Stimulated activated naive CD8-positive, alpha-beta T cell treated with anti-CD3 and anti-CD28 coated beads, Interleukin-15, Interleukin-2, amounts not matched to agents 100 U/mL and 50 U/mL, for 24 hours (primary cell): ENCODE measurements at regions not wholly inside any gene's neighbourhood (a gene's known extent, or its start where the extent isn't known, plus 50 kb on each side); places are given as distances from the start of the nearest gene placed in this dataset.
"Not testable (repeated sequence)": the region's sequence is repeated elsewhere in the genome, so short reads cannot be mapped to it uniquely, and the experiment has no call there.

Experiments
- ATAC-seq: fragments of 150-1000 bp; cut with Tn5 transposase; one replicate; pipeline ENCODE4 v1.10.0; 2021
- DNase-seq: peaks from one replicate; pipeline ENCODE4 v3.0.0; 2021

- no peak for DNase-seq
- ATAC-seq: no peak
Observed at GRCh38 chr11:96782632-96783031, 392.8 kb downstream of the JRKL start.

GRCh38 chr11:96783311-96783710, 393.5 kb downstream of the JRKL start:
- no peak for DNase-seq
- no peak for ATAC-seq

GRCh38 chr11:96785073-96785472, 395.3 kb downstream of the JRKL start:
- DNase-seq (no peak), ATAC-seq (no peak)

- DNase-seq (no peak), ATAC-seq (no peak)
Observed at GRCh38 chr11:96794152-96794551, 404.3 kb downstream of the JRKL start.

DNA sequence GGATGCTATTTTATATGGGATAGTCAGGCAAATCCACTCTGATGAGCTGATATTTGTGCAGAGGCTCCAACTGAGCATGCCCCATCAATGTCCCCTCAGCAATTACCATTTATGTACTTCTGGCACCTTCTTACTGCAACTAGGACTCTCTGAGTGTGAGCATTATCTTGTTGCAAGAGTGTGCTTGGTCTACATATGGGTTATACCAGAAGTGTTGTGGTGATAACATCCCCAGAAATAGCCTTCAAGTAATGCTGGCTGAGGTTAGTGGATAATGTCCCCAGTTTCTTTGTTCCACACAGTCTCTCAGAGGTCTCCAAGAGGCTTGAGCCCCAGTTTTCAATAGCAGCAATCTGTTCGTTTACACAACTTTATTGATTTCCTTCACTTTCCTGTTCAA, 408.6 kb downstream of the JRKL start:
- DNase-seq (no peak), ATAC-seq (no peak)

DNA sequence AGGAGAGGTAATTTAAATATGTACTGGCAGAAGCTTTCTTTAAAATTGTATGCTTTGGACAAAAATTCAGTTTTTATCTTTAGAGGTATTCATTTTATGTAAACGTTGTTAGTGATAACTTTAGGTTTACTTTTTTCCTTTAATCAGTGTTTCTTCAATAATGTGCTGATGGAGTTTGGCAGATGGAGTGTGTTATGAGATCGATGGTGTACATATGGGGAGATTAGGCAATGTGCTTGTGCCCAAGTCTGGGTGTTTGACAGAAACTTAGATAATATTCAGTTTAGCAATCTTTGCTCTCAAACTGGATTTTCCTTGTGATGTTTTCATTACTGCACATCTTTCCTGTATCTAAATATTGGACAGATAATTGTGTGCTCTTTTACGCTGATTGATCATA, 425.4 kb downstream of the JRKL start:
- ATAC-seq (no peak), DNase-seq (no peak)

DNA sequence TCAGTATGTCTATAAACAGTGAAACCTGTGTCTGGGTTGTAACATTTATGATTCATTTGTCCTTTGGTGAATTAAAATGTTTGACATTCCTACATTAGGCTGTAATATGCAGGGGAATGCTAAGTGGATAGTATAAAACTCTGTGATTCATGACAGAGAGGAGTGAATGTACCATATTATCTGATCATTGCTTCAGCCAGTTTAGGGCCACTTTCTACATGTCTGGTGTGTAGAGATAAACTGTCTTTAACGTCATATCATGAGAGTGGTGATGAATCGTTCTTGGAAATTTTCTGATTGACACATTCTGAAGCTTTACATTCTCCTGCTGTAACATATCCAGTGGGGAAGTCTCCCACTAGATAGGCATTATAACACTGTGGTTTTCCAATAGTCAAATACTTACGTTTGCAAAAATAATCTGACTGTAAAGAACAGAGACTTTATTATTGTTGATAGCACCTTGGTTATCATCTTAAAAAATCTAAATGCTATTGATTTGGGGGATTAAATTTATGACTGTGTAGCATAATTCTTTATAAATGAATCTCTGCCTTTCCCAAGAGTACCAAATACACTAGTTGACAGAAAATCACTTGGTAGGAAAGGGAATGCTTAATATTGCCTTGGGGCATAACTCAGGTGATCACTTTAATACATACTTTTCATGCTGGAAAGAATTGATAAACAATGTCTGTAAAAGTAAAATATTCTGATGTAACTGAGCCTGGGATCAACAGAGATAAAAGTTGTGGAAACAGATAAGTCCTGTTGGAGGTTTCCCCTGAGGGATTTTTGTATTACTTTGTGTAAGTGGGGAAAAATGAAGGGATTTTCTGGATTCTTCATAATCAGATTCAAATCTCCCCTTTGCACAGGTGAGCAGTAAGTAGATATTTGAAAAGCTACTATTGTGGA, 427.9 kb downstream of the JRKL start:
- DNase-seq: no peak
- ATAC-seq: no peak

- no peak for ATAC-seq
- DNase-seq: no peak
Observed at GRCh38 chr11:96827164-96827563, 437.4 kb downstream of the JRKL start.

DNA sequence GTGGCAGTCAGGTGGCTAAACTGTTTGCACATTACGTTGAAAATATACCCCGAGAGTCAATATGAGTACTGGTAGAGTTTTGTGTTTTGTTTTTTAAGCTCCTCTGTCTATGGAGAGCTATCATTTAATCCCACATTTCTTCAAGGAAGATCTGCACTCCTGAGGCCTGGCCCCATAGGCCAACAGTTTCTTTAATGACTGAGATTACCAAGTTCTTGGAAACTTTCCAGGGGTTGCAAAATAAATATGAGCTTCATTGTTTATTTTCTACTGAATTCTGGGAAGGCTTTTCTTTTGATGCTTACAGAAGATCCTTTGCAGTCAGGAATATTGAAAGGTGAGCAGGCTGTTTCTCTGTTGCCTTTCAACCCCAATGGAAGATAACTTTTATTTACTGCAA, 452.0 kb downstream of the JRKL start:
- ATAC-seq (no peak), DNase-seq (no peak)

DNA sequence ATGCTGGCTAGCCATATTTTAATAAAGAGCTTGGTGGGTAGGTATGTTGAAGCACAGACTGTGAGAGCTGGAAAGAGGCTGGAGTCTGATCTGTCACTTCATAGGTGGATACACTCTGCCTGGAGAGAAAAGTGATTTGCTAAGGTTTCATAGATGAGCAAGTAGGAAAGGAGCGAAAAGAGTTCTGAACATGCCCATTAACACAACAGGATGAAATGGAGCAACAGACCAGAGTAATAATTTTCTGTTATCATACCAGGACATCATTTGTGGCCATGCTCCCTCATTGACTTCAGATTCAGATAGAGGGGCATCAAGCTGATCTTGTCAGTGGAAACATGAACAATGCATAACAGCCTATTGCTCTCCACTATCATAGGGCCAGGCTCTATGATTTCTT, 452.9 kb downstream of the JRKL start:
- ATAC-seq (no peak), DNase-seq (no peak)

GRCh38 chr11:96854425-96854824, 464.6 kb downstream of the JRKL start:
- DNase-seq (no peak), ATAC-seq (no peak)

DNA sequence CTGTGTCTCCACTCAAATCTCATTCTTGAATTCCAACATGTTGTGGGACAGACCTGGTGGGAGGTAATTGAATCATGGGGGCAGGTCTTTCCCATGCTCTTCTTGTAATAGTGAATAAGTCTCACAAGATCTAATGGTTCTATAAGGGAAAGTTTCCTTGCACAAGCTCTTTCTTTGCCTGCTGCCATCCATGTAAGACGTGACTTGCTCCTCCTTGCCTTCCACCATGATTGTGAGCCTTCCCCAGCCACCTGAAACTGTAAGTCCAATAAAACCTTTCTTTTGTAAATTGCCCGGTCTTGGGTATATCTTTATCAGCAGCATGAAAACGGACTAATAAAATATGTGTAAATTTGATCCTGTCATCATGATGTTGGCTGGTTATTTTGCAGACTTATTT, 471.9 kb downstream of the JRKL start:
- ATAC-seq, DNase-seq: not testable (repeated sequence)

DNA sequence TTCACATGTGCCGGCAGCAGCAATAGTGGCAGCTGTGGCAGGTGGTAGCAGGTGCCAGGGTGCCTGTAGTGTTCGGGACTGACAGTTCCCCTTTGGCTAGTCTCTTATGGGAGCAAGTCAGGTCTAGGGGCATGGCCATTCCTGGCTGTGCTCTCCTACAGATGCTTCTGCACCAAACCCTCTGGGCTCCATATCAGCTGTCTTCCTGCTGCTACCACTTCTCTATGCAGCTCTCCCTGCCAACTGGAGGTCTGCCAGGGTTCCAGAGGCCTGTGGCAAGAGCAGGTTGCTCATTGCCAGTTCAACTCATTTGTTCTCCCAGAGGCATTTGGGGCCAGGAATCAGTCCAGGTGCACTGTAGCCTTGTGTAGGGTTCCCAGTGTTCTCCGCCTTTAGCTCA, 473.7 kb downstream of the JRKL start:
- DNase-seq: no peak
- no peak for ATAC-seq

DNA sequence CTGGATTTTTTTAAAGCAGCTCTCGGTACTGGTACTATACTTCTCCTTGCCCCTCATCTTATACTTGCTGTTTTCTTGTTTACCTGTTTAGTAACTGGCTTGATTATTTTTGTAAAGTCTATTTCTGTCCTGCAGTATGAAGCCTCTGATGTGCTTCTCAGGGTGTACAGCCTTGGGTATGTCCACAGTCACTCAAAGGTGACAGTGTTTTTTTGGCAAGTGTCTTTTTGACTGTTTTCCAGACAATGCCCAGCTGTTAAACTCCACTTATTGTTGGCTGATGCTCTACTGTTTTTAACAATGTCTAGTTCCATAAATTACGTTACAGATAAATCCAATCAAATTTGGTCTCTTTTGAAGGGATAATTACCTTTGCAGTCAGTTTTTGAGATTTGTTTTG, 475.2 kb downstream of the JRKL start:
- no peak for ATAC-seq
- no peak for DNase-seq

DNA sequence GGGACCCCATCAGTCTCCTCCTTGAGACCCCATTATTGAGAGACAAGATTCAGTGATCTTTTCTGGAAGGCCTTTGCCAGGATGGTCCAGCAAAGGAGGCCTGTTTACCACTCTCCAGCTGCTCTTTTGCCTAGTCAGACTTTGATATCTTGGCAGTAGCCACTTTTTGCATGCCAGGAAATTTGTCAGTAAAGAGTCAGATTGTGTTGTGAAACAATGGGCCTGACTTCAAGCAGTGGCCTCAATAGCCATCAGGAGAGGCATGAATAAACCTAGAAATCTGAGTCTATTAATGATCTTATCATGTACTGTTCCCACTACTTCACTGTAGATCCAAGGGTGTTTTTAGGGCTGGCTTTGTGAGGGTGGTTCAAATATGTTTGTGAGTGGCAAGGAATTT, 479.4 kb downstream of the JRKL start:
- ATAC-seq (no peak), DNase-seq (no peak)

DNA sequence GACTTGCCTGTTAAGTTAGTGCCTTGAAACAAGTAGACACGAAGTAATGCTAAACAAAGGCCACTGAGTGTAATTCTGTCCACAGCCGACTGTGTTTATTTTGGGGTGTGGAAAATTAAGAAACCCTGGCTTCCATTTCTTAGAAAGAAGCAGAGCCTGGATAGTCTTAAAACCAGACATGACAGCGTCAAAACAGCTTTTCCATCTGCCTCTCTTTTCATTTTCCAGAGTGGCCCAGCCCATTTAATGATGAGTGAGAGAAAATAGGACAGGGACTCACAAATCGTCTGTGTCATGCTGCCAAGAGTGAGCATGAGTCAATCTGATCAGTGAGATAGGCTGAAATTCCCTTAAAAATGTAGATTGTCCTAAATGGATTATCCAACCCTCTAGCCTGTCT, 485.9 kb downstream of the JRKL start:
- no peak for ATAC-seq
- DNase-seq: no peak

GRCh38 chr11:96878299-96879051, 488.7 kb downstream of the JRKL start:
- no peak for DNase-seq
- ATAC-seq: no peak

GRCh38 chr11:96882622-96883021, 492.8 kb downstream of the JRKL start:
- ATAC-seq, DNase-seq: not testable (repeated sequence)

DNA sequence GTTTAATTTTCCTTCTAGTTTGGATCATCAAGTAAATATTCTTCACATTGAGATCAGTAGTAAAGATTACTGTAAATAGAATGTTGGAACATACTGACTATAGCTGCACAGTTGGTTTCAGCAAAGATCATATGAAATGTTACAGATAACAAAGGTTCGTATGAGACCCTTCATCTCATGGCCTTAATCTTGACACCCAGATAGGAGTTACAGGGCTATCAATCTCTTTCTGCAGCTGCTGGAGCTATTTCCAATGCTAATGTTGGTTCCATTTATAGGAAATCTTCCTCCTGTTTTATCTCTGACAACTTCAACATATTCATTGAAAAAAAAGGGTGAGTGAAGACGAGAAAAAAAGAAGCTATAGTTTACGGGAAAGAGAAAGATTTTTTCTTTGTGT, 495.6 kb downstream of the JRKL start:
- no peak for ATAC-seq
- no peak for DNase-seq

- ATAC-seq (no peak), DNase-seq (no peak)
Observed at GRCh38 chr11:96885912-96886311, 496.1 kb downstream of the JRKL start.

- DNase-seq (no peak), ATAC-seq (no peak)
Observed at GRCh38 chr11:96893988-96894387, 504.2 kb downstream of the JRKL start.

DNA sequence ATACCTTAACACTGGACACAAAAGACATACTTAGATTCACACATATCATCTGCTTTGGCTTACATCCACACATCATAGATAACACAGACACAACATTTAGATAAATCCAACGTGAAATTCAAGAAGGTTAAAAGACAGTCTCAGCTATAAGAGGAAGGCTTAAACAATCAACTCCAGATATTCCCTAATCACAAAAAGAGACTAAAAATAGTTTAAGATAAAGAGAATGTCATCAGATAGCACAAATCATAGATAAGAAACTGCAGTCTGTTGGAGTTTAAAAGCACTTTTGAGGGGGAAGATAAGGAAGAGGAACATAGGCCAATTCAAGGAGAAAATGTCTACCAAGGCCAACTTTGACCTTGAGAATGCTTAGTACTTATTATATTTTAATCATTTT, 504.8 kb downstream of the JRKL start:
- DNase-seq (no peak), ATAC-seq (no peak)

DNA sequence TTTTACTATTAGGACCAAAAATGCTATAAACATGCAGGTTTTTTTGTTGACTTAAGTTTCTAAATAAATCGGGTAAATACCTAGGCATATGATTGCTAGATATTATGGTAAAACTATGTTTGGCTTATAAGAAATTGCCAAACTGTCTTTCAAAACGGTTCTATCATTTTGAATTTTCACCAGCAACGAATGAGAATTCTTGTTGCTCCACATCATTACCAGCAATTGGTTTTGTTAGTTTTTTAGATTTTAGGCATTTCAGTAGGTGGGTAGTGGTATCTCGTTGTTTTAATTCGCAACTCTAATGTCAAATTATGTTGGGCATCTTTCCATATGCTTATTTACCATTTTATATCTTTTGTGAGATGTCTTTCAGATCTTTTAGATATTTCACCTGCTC, 510.2 kb downstream of the JRKL start:
- DNase-seq (no peak), ATAC-seq (no peak)

DNA sequence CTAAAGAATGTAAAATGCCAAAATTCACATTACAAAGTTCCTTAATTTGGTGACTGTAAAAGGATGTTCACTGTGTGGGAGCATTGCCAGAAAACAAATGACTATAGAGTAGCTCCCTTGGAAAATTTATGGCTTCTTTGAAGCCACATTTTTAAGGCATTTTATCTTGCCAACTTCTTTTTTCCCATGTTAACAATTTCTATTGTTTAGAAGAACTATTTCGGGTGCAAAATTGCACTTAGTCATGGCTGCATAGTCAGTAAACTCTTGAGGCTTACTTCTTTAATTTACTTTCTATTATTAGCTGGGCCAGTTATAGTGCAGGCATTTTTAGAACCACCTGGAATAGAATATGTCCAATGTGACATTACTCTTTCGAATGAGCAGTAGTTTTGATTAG, 515.3 kb downstream of the JRKL start:
- DNase-seq: no peak
- ATAC-seq: no peak
